Hepatocyte (in vitro differentiated cells): ENCODE measurements at regions not wholly inside any gene's neighbourhood (a gene's known extent, or its start where the extent isn't known, plus 50 kb on each side); places are given as distances from the start of the nearest gene placed in this dataset.

Experiments used
- DNase-seq: peaks from one replicate; pipeline ENCODE4 v3.0.0-alpha.2; 2016; ENCODE audit warnings: low spot score
- H2AFZ ChIP-seq: fragments of 200-600 bp; sonication (generic); 2 replicates; pipeline ENCODE4 v1.6.0; 2016; ENCODE audit warnings: antibody characterized with exemption, mild to moderate bottlenecking
- H3K27ac ChIP-seq: fragments of 200-600 bp; sonication (generic); 2 replicates; pipeline ENCODE4 v1.5.1; 2016; ENCODE audit warnings: mild to moderate bottlenecking
- H3K27me3 ChIP-seq: fragments of 200-600 bp; sonication (generic); 2 replicates; pipeline ENCODE4 v1.6.1; 2016
- H3K36me3 ChIP-seq: fragments of 200-600 bp; sonication (generic); replicated peaks from 2 replicates; pipeline ENCODE4 v1.5.1; 2016; ENCODE audit warnings: low read depth; ENCODE audit not compliant: insufficient read depth
- H3K4me1 ChIP-seq: fragments of 200-600 bp; sonication (generic); 2 replicates; pipeline ENCODE4 v1.5.1; 2016; ENCODE audit warnings: mild to moderate bottlenecking, moderate library complexity; ENCODE audit not compliant: insufficient read depth
- H3K4me2 ChIP-seq: fragments of 200-600 bp; sonication (generic); 2 replicates; pipeline ENCODE4 v1.6.0; 2016
- H3K4me3 ChIP-seq: fragments of 200-600 bp; sonication (generic); 2 replicates; pipeline ENCODE4 v1.5.1; 2016; ENCODE audit warnings: mild to moderate bottlenecking
- H3K79me2 ChIP-seq: fragments of 200-600 bp; sonication (generic); 2 replicates; pipeline ENCODE4 v1.6.0; 2017; ENCODE audit warnings: mild to moderate bottlenecking
- H3K9me2 ChIP-seq: fragments of 200-600 bp; sonication (generic); replicated peaks from 2 replicates; pipeline ENCODE4 v1.6.0; 2017; ENCODE audit warnings: mild to moderate bottlenecking; ENCODE audit not compliant: insufficient read depth
- H3K9me3 ChIP-seq: fragments of 200-600 bp; sonication (generic); 2 replicates; pipeline ENCODE4 v1.5.1; 2016; ENCODE audit warnings: low read depth, mild to moderate bottlenecking
- H4K20me1 ChIP-seq: fragments of 200-600 bp; sonication (generic); 2 replicates; pipeline ENCODE4 v1.6.0; 2016; ENCODE audit warnings: mild to moderate bottlenecking; ENCODE audit not compliant: insufficient read depth, poor library complexity, severe bottlenecking
- CTCF ChIP-seq: fragments of 200-600 bp; sonication (generic); IDR thresholded peaks from 2 replicates; pipeline ENCODE4 v1.5.1; 2016; ENCODE audit warnings: antibody characterized with exemption, mild to moderate bottlenecking; ENCODE audit not compliant: poor library complexity
- EZH2 ChIP-seq: fragments of 200-600 bp; sonication (generic); IDR thresholded peaks from 2 replicates; pipeline ENCODE4 v1.6.1; 2016; ENCODE audit warnings: antibody characterized with exemption, mild to moderate bottlenecking, borderline replicate concordance
- EZH2phosphoT487 ChIP-seq: fragments of 200-600 bp; sonication (generic); IDR thresholded peaks from one replicate; pipeline ENCODE4 v1.6.1; 2018; ENCODE audit warnings: antibody characterized with exemption, mild to moderate bottlenecking, low read depth, moderate library complexity; ENCODE audit not compliant: unreplicated experiment, severe bottlenecking
- WGBS: methylation state at CpG from one replicate; pipeline ENCODE4 v1.1.6; 2016; ENCODE audit warnings: low lambda C conversion rate; ENCODE audit errors: missing lambda C conversion rate; 5-methylcytosine and 5-hydroxymethylcytosine counted together

- Histone ChIP-seq H2AFZ (no peak overlapping the region), H3K36me3 (no peaks in the 10 kb centered on the region), H3K27me3 (no peaks in the 10 kb centered on the region), H3K27ac (no peak overlapping the region), H3K4me2 (no peak overlapping the region), H3K4me3 (no peak overlapping the region), H3K79me2 (no peaks in the 10 kb centered on the region), H3K4me1 (no peaks in the 10 kb centered on the region), H4K20me1 (no peaks in the 10 kb centered on the region), H3K9me2 (no peaks in the 10 kb centered on the region), H3K9me3 (no peaks in the 10 kb centered on the region)
- no peak for DNase-seq
- TF ChIP-seq EZH2phosphoT487 (no peak), EZH2 (no peak), CTCF (no peak)
- 86% methylated on average over 3 of the region's 3 CpGs for WGBS
These were observed 199.1 kb downstream of the HERPUD2 start for GRCh38 chr7:35495844-35496243.

- no peaks in the 10 kb centered on the region for H3K36me3 ChIP-seq
- H3K9me2 ChIP-seq = no peaks in the 10 kb centered on the region
- WGBS = 96% methylated on average over 2 of the region's 2 CpGs
- no peak overlapping the region for H3K4me3 ChIP-seq
- no peaks in the 10 kb centered on the region for H3K27me3 ChIP-seq
- H3K79me2 ChIP-seq = no peaks in the 10 kb centered on the region
- H4K20me1 ChIP-seq = no peaks in the 10 kb centered on the region
- no peak overlapping the region for H3K27ac ChIP-seq
- H2AFZ ChIP-seq = no peak overlapping the region
- DNase-seq = no peak
- H3K4me1 ChIP-seq = no peaks in the 10 kb centered on the region
- no peak for TF ChIP-seq EZH2phosphoT487
- TF ChIP-seq CTCF = no peak
- TF ChIP-seq EZH2 = no peak
- H3K9me3 ChIP-seq = no peaks in the 10 kb centered on the region
- H3K4me2 ChIP-seq = no peak overlapping the region
These were observed 199.6 kb downstream of the HERPUD2 start for GRCh38 chr7:35495377-35495776.

GRCh38 chr7:35494407-35494806 lies 200.5 kb downstream of the HERPUD2 start:
- H4K20me1 ChIP-seq = no peaks in the 10 kb centered on the region
- no peaks in the 10 kb centered on the region for H3K36me3 ChIP-seq
- TF ChIP-seq EZH2 = no peak
- TF ChIP-seq EZH2phosphoT487 = no peak
- TF ChIP-seq CTCF = no peak
- H3K4me2 ChIP-seq = no peak overlapping the region
- WGBS = 93% methylated on average over 3 of the region's 3 CpGs
- H3K9me2 ChIP-seq = no peaks in the 10 kb centered on the region
- no peaks in the 10 kb centered on the region for H3K4me1 ChIP-seq
- no peaks in the 10 kb centered on the region for H3K9me3 ChIP-seq
- no peak overlapping the region for H3K4me3 ChIP-seq
- DNase-seq = no peak
- H3K79me2 ChIP-seq = no peaks in the 10 kb centered on the region
- H2AFZ ChIP-seq = no peak overlapping the region
- H3K27me3 ChIP-seq = no peaks in the 10 kb centered on the region
- no peak overlapping the region for H3K27ac ChIP-seq

GRCh38 chr7:35492451-35493175 lies 202.3 kb downstream of the HERPUD2 start:
- H2AFZ ChIP-seq = no peak overlapping the region
- 90% methylated on average over 19 of the region's 19 CpGs for WGBS
- H3K9me3 ChIP-seq = no peaks in the 10 kb centered on the region
- no peaks in the 10 kb centered on the region for H3K36me3 ChIP-seq
- no peaks in the 10 kb centered on the region for H3K4me1 ChIP-seq
- H3K9me2 ChIP-seq = no peaks in the 10 kb centered on the region
- H3K79me2 ChIP-seq = no peaks in the 10 kb centered on the region
- H3K4me3 ChIP-seq = no peak overlapping the region
- no peaks in the 10 kb centered on the region for H3K27me3 ChIP-seq
- no peaks in the 10 kb centered on the region for H4K20me1 ChIP-seq
- DNase-seq = no peak
- no peak overlapping the region for H3K4me2 ChIP-seq
- H3K27ac ChIP-seq = no peak overlapping the region
- no peak for TF ChIP-seq EZH2
- TF ChIP-seq EZH2phosphoT487 = no peak
- TF ChIP-seq CTCF = no peak
